Activated T-cell treated with anti-CD3 and anti-CD28 coated beads, Interleukin-2, amount 50 U/mL, for 72 hours (primary cell): ENCODE measurements at regions not wholly inside any gene's neighbourhood (a gene's known extent, or its start where the extent isn't known, plus 50 kb on each side); places are given as distances from the start of the nearest gene placed in this dataset.

Experiments used
- ATAC-seq, 2 donors: fragments of 150-1000 bp; cut with Tn5 transposase; replicated peaks in 1 of 2; 2 replicates each; pipeline ENCODE4 v1.10.0; 2021; ENCODE audit warnings: moderate library complexity in 2 of 2, mild to moderate bottlenecking in 1 of 2
- DNase-seq, 2 donors: peaks; one replicate each; pipeline ENCODE4 v3.0.0; 2021 to 2022; ENCODE audit warnings: mixed read lengths in 1 of 2
- H3K27ac Mint-ChIP-seq: one replicate; pipeline ENCODE4 v1.8.0; 2022; ENCODE audit warnings: mild to moderate bottlenecking, moderate library complexity, mixed read lengths
- H3K27me3 Mint-ChIP-seq: one replicate; pipeline ENCODE4 v1.8.0; 2022; ENCODE audit warnings: low read depth, mixed read lengths
- H3K36me3 Mint-ChIP-seq, 2 donors: one replicate each; pipeline ENCODE4 v1.8.0; 2022; ENCODE audit warnings: mixed read lengths in 2 of 2, mild to moderate bottlenecking in 1 of 2; ENCODE audit not compliant: insufficient read depth in 2 of 2
- H3K4me1 Mint-ChIP-seq: one replicate; pipeline ENCODE4 v1.8.0; 2022; ENCODE audit warnings: low read depth, mixed read lengths
- H3K4me3 Mint-ChIP-seq, 2 donors: one replicate each; pipeline ENCODE4 v1.8.0; 2022; ENCODE audit warnings: mild to moderate bottlenecking in 2 of 2, mixed read lengths in 2 of 2, moderate library complexity in 2 of 2
- H3K9me3 Mint-ChIP-seq, 2 donors: one replicate each; pipeline ENCODE4 v1.8.0; 2022; ENCODE audit warnings: mixed read lengths in 2 of 2

GRCh38 chr20:24124951-24125650 lies 136.5 kb upstream of the GGTLC1 start:
- Mint-ChIP-seq H3K9me3 (no peaks in the 10 kb centered on the region), H3K4me1 (no peaks in the 10 kb centered on the region), H3K36me3 (no peaks in the 10 kb centered on the region), H3K27me3 (peaks cover 24% of the 10 kb centered on the region), H3K27ac (no peak overlapping the region), H3K4me3 (no peak overlapping the region)
- DNase-seq: no peak
- ATAC-seq: no peak

- Mint-ChIP-seq H3K4me1 (no peaks in the 10 kb centered on the region), H3K27me3 (peaks cover 24% of the 10 kb centered on the region), H3K36me3 (no peaks in the 10 kb centered on the region), H3K4me3 (no peak overlapping the region), H3K9me3 (no peaks in the 10 kb centered on the region), H3K27ac (no peak overlapping the region)
- DNase-seq: no peak
- no peak for ATAC-seq
Observed at GRCh38 chr20:24124003-24124402, 135.4 kb upstream of the GGTLC1 start.

- Mint-ChIP-seq H3K36me3 (no peaks in the 10 kb centered on the region), H3K4me3 (no peak overlapping the region), H3K9me3 (no peaks in the 10 kb centered on the region), H3K4me1 (no peaks in the 10 kb centered on the region), H3K27ac (no peak overlapping the region), H3K27me3 (peaks cover 15% of the 10 kb centered on the region)
- DNase-seq (no peak), ATAC-seq (no peak)
Observed at GRCh38 chr20:24118441-24119175, 130.0 kb upstream of the GGTLC1 start.

GRCh38 chr20:24118034-24118433 lies 129.5 kb upstream of the GGTLC1 start:
- no peaks in the 10 kb centered on the region for H3K36me3 Mint-ChIP-seq

GRCh38 chr20:24117383-24117782 lies 128.8 kb upstream of the GGTLC1 start:
- H3K36me3 Mint-ChIP-seq: no peaks in the 10 kb centered on the region
- H3K4me3 Mint-ChIP-seq: no peak overlapping the region
- H3K4me1 Mint-ChIP-seq: no peaks in the 10 kb centered on the region
- no peak for DNase-seq
- no peak overlapping the region for H3K27ac Mint-ChIP-seq
- no peaks in the 10 kb centered on the region for H3K9me3 Mint-ChIP-seq
- peaks cover 10% of the 10 kb centered on the region for H3K27me3 Mint-ChIP-seq
- no peak for ATAC-seq

More at GRCh38 chr20:24118034-24118433, 129.5 kb upstream of the GGTLC1 start:
- Mint-ChIP-seq H3K4me3 (no peak overlapping the region), H3K9me3 (no peaks in the 10 kb centered on the region), H3K4me1 (no peaks in the 10 kb centered on the region), H3K27me3 (peaks cover 10% of the 10 kb centered on the region), H3K27ac (no peak overlapping the region)
- no peak for DNase-seq
- no peak for ATAC-seq

GRCh38 chr20:24116611-24117010 lies 128.0 kb upstream of the GGTLC1 start:
- H3K27me3 Mint-ChIP-seq: peaks cover 7% of the 10 kb centered on the region
- no peak overlapping the region for H3K27ac Mint-ChIP-seq
- H3K4me1 Mint-ChIP-seq: no peaks in the 10 kb centered on the region
- H3K4me3 Mint-ChIP-seq: no peak overlapping the region
- no peak for DNase-seq
- H3K9me3 Mint-ChIP-seq: no peaks in the 10 kb centered on the region
- H3K36me3 Mint-ChIP-seq: no peaks in the 10 kb centered on the region
- ATAC-seq: no peak

GRCh38 chr20:24112360-24112759 lies 123.8 kb upstream of the GGTLC1 start:
- H3K4me1 Mint-ChIP-seq: peaks cover 5% of the 10 kb centered on the region

GRCh38 chr20:24111858-24112257 lies 123.3 kb upstream of the GGTLC1 start:
- peaks cover 5% of the 10 kb centered on the region for H3K4me1 Mint-ChIP-seq
- no peaks in the 10 kb centered on the region for H3K9me3 Mint-ChIP-seq
- ATAC-seq: no peak
- no peaks in the 10 kb centered on the region for H3K27me3 Mint-ChIP-seq
- no peak for DNase-seq
- no peak overlapping the region for H3K4me3 Mint-ChIP-seq
- H3K27ac Mint-ChIP-seq: no peak overlapping the region
- no peaks in the 10 kb centered on the region for H3K36me3 Mint-ChIP-seq

More at GRCh38 chr20:24112360-24112759, 123.8 kb upstream of the GGTLC1 start:
- Mint-ChIP-seq H3K9me3 (no peaks in the 10 kb centered on the region), H3K4me3 (no peak overlapping the region), H3K27me3 (no peaks in the 10 kb centered on the region), H3K36me3 (no peaks in the 10 kb centered on the region), H3K27ac (no peak overlapping the region)
- DNase-seq (no peak), ATAC-seq (no peak)

- Mint-ChIP-seq H3K36me3 (no peaks in the 10 kb centered on the region), H3K9me3 (no peaks in the 10 kb centered on the region), H3K4me3 (peak overlapping the region in 1 of 2 donors; percentile 52), H3K27ac (peak overlapping the region; percentile 10), H3K27me3 (no peaks in the 10 kb centered on the region), H3K4me1 (peaks cover 5% of the 10 kb centered on the region)
- peak in 1 of 2 donors; percentile 61 for ATAC-seq
- peak in 1 of 2 donors; percentile 32 for DNase-seq
Observed at GRCh38 chr20:24109537-24109936, 121.0 kb upstream of the GGTLC1 start.

GRCh38 chr20:24109008-24109407 lies 120.4 kb upstream of the GGTLC1 start:
- DNase-seq: peak in 1 of 2 donors; percentile 18
- Mint-ChIP-seq H3K4me3 (peak overlapping the region; percentile 39 to 52), H3K27me3 (no peaks in the 10 kb centered on the region), H3K27ac (peak overlapping the region; percentile 16), H3K4me1 (peaks cover 5% of the 10 kb centered on the region), H3K9me3 (no peaks in the 10 kb centered on the region), H3K36me3 (no peaks in the 10 kb centered on the region)
- ATAC-seq: peak in 1 of 2 donors; percentile 65

- peaks cover 5% of the 10 kb centered on the region for H3K4me1 Mint-ChIP-seq
- peak overlapping the region in 1 of 2 donors; percentile 52 for H3K4me3 Mint-ChIP-seq
- H3K27ac Mint-ChIP-seq: peak overlapping the region; percentile 31
- no peaks in the 10 kb centered on the region for H3K9me3 Mint-ChIP-seq
- H3K36me3 Mint-ChIP-seq: no peaks in the 10 kb centered on the region
- DNase-seq (no peak), ATAC-seq (no peak)
- H3K27me3 Mint-ChIP-seq: no peaks in the 10 kb centered on the region
Observed at GRCh38 chr20:24108581-24108980, 120.0 kb upstream of the GGTLC1 start.

- Mint-ChIP-seq H3K27ac (no peak overlapping the region), H3K9me3 (no peaks in the 10 kb centered on the region), H3K27me3 (no peaks in the 10 kb centered on the region), H3K36me3 (no peaks in the 10 kb centered on the region), H3K4me1 (peaks cover 17% of the 10 kb centered on the region), H3K4me3 (no peak overlapping the region)
- DNase-seq (peak in 1 of 2 donors; percentile 10), ATAC-seq (peak; percentile 49 to 70)
Observed at GRCh38 chr20:24106801-24107445, 118.3 kb upstream of the GGTLC1 start.

GRCh38 chr20:24106150-24106800 lies 117.7 kb upstream of the GGTLC1 start:
- H3K27me3 Mint-ChIP-seq: no peaks in the 10 kb centered on the region
- DNase-seq (no peak), ATAC-seq (no peak)
- no peak overlapping the region for H3K27ac Mint-ChIP-seq
- H3K4me1 Mint-ChIP-seq: peaks cover 20% of the 10 kb centered on the region
- H3K36me3 Mint-ChIP-seq: no peaks in the 10 kb centered on the region
- no peak overlapping the region for H3K4me3 Mint-ChIP-seq
- H3K9me3 Mint-ChIP-seq: no peaks in the 10 kb centered on the region
